HEK293T (cell line): ENCODE measurements at regions not wholly inside any gene's neighbourhood (a gene's known extent, or its start where the extent isn't known, plus 50 kb on each side); places are given as distances from the start of the nearest gene placed in this dataset.

Experiments used
- BHLHE40 ChIP-seq: fragments of 450-650 bp; IDR thresholded peaks from 2 replicates; pipeline ENCODE4 v1.6.1; 2016; ENCODE audit warnings: mild to moderate bottlenecking, moderate library complexity, borderline replicate concordance
- ELF4 ChIP-seq: fragments of 450-650 bp; IDR thresholded peaks from 2 replicates; pipeline ENCODE4 v1.6.1; 2017; ENCODE audit warnings: antibody characterized with exemption
- FOXK2 ChIP-seq: fragments of 450-650 bp; IDR thresholded peaks from 2 replicates; pipeline ENCODE4 v1.6.1; 2016; ENCODE audit warnings: mild to moderate bottlenecking
- HDGF ChIP-seq: fragments of 450-650 bp; IDR thresholded peaks from 2 replicates; pipeline ENCODE4 v1.6.1; 2017; ENCODE audit warnings: antibody characterized with exemption, borderline replicate concordance
- L3MBTL2 ChIP-seq: fragments of 450-650 bp; conservative IDR thresholded peaks from 2 replicates; pipeline ENCODE4 v1.6.1; 2016; ENCODE audit warnings: mild to moderate bottlenecking
- SP1 ChIP-seq: fragments of 450-650 bp; IDR thresholded peaks from 2 replicates; pipeline ENCODE4 v1.6.1; 2017

GRCh38 chr6:40889137-40889832 lies 149.7 kb downstream of the UNC5CL start:
- no peak for TF ChIP-seq HDGF
- no peak for TF ChIP-seq FOXK2
- no peak for TF ChIP-seq L3MBTL2
- no peak for TF ChIP-seq ELF4
- no peak for TF ChIP-seq SP1
- no peak for TF ChIP-seq BHLHE40
